Fibroblast of skin of right biceps (primary cell): ENCODE measurements at regions not wholly inside any gene's neighbourhood (a gene's known extent, or its start where the extent isn't known, plus 50 kb on each side); places are given as distances from the start of the nearest gene placed in this dataset.
A peak's percentile ranks its signal among the peaks of the same experiment; 100 is the strongest.
"Not testable (repeated sequence)": the region's sequence is repeated elsewhere in the genome, so short reads cannot be mapped to it uniquely, and the experiment has no call there.

ENCODE experiments used
- DNase-seq: peaks from one replicate; pipeline ENCODE4 v3.0.0-alpha.2; 2013

DNA sequence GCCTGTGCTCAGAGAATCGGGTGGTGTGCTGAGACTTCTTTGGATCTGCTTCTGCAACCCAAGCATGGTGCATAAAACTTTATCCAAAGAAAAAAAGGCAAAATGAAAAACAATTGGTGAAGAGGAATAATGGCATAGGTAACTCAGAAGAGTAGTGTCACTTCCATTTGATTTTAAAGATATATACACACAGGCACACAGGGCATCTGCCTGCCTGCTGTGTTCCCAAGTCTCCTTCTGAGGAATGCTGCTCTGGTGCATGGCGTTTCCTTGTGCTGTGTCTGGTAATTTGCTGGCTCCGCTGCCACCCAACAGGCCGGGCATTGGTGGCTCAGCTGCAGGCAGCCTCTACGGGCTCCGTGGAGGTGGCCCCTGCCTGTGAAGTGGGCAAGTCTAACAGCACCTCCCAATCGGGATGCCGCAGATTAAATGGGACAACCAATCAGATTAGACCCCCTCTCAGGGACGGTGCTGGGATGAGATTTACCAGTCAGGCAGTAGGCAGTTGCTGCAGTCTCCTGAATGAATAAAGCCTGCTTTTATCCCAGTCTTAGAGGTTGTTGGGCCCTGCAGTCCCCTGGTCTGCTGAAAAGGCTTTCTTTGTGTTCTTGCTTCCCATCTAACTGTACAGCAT is 253.7 kb upstream of the RASGRP1 start:
- peak; percentile 26 for DNase-seq

DNA sequence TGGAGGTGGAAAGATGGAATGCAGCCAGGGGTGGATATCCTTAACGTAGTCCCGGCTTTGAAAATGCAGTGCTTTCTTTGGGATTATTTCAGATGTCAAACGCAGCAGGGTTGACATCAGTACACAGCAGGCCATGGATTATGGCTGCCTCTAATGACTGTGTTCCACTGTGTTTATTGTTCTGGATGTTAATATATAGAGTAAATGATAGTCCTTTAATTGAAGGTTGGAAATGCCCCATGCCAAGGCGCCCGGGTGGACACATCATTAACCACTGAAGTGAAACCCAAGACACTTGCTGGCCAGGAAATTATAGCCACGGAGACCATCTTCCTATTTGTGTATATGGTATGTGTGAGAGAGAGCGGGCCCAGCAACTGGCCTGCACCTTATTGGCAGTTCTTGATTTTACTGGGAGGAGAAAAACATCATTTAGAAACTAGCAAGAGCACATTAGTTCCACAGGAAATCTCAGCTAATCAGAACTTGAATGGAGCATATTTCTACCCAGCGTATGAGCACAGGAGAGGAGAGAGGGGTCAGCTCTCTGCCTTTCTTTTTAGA is 254.9 kb upstream of the RASGRP1 start:
- DNase-seq: no peak

DNA sequence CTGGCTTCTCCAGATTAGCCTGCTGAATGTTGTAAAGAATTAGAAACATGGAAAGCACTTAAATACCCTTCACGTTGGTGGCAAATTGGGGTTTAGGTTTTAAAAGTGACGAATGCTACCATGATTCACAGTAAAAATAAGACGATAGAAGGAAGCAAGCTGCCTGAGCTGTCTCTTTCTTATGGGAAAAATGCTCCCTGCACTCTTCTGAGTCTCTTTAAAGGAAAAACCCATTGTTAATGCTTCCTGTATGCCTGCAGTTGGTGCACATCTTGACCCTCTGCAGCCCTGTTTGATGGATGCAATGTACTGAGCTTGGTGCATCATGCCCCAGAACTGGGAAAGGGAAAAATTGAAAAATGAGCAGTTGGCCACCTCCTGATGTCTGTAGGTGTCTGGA is 258.6 kb upstream of the RASGRP1 start:
- peak; percentile 27 for DNase-seq

DNA sequence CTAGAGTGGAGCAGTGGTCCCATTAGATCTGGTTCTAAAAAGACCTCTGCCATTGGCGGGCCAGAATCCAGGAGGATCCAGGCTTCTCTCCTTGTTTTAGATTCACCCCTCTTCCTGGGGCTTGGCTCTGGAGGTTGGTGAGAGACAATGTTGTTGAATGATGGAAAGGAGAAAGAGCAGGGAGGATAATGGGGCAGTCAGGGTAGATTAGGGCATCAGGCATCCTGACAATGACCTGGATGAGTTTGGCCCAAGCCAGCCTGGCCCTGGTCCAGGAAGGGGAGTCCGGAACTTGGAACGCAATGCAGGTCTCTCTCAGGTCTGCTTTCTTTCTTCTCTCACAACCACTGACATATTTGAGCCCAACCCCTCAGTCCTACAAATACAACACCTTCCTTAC is 260.1 kb upstream of the RASGRP1 start:
- no peak for DNase-seq

DNA sequence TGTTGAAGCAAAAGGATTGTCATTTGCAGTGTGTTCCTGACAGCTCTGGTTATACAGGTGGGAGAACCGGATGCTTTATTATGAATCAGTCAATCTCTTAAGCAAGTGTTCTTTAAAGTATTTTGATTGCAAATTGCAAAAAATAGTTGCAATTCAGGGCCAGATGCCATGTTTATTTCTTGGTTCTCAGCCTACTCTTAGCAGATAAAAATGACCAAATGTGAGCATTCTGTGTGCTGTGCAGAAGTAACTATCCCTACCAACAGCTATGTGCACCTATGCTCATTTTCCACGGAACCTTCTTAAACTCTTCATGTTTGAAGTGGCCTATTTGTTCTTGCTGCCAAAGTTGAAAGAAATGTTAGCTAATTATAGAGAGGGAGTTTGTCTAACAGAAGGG is 262.3 kb upstream of the RASGRP1 start:
- no peak for DNase-seq

DNA sequence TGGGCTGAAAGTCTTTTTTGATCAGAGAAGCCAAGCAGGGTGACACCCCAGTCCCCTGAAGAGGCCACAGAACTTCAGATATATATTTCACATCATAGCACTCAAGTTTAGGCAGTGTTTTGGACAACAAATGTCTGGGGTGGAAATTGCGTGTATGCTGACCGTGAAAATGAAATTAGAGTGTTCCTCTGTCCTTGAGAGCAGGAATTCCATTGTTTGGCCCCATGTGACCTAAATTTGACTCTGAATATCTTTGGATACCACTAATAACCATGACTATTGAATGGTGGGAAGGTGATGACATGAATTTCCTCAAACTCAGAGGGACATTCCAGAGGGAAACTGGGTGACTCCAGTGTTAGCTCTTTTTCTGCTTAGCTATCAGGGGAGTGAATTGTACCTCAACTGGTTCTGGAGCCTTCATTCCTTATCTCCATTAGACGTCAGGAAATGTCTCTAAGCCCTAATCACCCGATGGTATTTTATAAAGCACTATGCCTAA is 263.5 kb upstream of the RASGRP1 start:
- DNase-seq: peak; percentile 95

DNA sequence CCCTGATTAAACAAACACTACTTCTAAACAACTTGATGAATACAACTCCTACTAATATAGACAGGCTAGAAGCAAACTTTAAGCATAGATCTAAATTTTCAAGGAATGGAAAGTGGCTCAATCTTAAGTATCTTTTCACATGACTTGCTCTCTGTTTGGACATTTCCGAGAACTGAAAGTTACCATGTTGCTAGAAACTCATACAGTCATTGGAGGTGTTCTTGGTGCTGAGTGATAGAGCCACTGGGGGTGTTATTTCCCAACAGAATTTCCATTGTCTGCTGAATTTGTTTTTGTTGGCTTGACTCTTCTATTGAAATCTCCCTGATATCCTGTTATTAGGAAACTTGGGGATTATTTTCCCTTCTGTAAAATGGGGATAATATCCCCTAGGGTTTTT is 264.5 kb upstream of the RASGRP1 start:
- no peak for DNase-seq

DNA sequence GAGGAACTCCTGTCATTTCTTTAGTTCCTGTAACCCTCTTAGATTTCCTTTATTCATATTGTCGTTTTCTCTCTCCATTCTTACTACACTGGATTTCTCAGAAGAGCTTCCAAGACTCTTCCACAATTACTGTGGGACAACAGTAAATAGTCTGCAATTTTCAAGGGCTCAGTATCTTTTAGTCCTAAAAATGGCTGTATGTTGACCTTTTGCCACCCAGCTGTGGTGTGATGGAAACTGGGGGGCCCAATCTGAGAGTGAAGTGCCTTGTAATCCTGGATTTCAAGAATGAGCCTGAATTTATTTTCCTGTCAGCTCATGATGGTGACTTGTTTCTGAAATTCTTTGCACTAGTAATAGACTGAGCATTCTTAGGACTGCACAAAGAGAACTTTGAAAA is 277.6 kb upstream of the RASGRP1 start:
- DNase-seq: peak; percentile 46

DNA sequence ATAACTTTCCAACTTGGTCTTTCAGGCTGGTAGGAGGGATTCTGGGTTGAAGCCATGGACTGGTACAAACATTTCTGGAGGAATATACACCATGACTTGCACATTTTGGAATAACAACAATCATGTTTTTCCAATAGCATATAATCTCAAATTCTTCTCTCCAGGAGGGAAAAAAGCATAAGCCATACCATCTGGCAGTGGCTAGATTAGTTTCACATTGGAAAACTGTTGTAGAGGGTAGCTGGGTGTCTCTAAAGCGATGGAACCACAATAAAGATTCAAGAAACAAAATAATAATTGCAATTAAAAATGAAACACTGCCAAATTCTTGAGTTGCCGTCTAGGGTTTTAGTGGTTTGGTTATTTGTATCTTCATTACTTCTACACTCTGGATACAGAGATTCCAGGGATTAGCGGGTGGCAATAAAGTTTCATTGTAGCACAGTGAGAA is 278.5 kb upstream of the RASGRP1 start:
- DNase-seq: peak; percentile 76

DNA sequence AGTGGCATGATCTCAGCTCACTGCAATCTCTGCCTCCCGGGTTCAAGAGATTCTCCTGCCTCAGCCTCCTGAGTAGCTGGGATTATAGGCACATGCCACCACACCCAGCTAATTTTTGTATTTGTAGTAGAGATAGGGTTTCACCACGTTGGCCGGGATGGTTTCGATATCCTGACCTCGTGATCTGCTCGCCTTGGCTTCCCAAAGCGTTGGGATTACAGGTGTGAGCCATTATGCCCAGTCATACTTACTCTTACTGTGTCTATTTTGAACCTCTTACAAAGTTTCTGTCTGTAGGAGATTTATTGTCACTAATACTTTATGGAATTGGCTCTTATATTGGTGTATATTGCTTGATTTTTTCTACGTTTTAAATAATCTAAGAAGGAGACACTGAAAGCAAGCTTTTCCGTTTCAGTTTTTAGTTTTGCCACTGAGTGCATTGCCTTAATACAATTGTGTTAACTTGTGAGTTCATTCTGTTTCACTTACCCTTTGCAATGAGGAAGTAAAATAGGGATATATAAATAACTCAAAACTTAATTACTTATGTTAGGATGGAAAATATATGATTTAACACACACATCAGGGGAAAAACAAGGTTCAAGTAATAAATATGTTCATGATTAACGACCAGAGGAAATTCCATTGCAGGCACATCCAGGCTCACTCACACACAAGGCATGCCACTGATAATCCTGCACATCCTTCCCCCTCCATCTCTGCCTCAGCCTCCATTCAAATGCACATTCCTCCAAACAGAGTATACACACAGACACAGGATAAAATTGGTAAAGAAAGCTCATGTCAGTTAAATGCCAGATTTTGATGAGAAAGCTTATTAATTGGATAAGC is 279.3 kb upstream of the RASGRP1 start:
- DNase-seq: peak; percentile 98

DNA sequence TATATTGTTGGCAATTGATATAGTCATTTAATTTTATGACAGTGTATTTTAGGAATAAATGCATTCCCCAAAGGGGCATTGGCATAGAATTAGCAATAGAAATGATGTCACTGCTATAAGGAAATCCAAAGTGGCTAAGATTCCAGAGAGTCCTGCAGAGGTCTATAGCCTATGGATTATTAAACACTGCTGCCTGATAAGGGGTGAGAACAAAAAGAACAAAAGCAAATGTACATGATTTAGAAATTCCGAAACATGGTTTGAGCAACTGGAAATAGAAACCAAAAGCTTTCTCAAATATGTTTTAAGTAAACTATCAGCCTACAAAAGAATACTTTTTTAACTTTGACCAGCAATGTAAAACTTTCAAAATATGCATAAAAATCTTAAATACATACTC is 280.1 kb upstream of the RASGRP1 start:
- peak; percentile 79 for DNase-seq

DNA sequence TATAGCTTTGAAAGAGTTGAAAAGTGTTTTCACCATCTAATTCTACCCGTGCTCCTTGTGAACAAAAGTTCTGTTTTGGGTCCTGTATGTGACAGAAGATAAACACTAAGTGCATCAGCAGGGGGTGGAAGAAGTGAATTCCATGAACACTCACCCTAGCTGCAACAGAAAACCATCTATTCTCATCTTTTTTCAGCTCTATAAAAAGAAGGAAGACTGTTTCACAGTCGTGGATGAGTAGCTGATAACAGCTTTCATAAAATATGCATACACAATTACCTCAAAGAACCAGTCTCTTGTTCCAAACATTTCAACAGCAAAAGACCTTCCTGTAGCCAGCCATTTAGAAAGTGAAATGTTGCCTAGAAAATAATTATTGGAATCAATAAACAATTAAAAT is 281.7 kb upstream of the RASGRP1 start:
- DNase-seq: peak; percentile 72

DNA sequence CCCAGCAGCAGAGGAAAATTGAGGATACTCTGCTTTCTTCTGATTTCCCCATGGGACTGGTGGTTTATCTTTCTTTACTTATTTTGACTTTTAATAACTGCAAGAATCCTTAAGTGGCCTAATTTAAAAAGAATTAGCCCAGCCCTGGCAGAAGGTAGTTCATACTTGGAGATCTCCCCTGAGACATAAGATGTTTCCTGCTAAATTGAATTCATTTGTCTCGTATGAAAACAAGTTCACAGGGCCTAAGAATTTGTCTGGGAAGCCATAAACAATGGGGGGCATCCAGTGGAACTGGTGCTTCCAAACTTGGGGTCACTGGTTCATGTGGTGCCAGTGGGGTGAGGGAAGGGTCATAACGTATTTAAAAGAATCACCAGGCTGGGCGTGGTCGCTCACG is 283.1 kb upstream of the RASGRP1 start:
- no peak for DNase-seq

DNA sequence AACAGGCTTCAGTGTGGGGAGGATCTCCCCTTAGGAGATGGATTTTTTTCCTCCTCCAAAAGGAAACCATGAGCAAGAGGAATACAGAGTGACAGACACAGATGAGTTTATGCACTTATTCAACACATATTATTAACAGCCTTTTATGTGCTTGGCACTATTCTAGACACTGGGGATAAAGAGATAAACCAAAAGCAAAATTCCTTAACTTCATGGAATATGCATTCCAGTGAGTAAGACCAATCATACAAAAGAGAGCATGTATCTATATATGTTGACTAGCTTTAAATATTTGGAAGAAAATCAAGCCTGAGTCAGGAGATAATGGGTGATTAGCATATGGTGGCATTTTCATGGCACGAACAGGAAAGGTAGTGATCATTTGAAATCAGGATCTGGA is 284.4 kb upstream of the RASGRP1 start:
- peak; percentile 80 for DNase-seq

DNA sequence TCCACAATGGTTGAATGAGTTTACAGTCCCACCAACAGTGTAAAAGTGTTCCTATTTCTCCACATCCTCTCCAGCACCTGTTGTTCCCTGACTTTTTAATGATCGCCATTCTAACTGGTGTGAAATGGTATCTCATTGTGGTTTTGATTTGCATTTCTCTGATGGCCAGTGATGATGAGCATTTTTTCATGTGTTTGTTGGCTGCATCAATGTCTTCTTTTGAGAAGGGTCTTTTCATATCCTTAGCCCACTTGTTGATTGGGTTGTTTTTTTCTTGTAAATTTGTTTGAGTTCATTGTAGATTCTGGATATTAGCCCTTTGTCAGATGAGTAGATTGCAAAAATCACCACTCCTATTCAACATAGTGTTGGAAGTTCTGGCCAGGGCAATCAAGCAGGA is 287.6 kb upstream of the RASGRP1 start:
- DNase-seq: not testable (repeated sequence)

DNA sequence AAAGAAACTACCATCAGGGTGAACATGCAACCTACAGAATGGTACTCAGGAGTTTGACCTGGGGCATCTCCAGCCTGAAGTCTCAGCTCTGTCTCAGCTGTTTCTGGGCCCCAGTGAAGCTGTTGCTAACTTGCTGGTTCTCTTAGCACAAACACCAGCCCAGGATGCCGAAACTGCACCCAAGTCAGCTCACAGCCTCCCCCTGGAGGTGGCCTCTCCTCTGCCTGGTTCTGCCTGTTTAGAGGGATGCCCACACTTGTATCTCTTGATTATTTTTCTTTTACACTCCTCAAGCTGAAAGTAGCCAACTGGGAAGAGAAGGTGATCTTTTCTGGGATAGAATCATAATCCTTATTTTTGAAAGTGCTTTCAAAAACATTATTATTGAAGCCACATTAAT is 289.0 kb upstream of the RASGRP1 start:
- peak; percentile 53 for DNase-seq

DNA sequence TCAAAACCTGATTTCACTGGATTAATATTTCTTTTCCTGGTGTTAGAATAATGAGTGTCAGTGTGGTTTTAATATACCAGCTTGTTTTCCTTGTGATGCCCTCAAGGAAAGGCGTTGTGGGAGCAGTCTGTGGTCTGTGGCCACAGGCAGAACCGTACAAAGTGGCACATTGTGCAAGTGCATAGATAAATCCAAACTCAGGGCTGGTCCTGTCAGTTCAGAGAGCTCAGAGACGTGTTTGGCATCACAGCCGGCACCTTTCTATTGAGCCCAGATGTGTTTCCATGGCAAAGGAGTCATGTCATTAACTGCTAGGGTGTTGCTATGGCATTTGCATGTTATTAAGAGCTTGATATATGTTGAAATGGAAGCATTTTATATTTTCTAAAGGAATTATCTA is 289.9 kb upstream of the RASGRP1 start:
- DNase-seq: peak; percentile 52

DNA sequence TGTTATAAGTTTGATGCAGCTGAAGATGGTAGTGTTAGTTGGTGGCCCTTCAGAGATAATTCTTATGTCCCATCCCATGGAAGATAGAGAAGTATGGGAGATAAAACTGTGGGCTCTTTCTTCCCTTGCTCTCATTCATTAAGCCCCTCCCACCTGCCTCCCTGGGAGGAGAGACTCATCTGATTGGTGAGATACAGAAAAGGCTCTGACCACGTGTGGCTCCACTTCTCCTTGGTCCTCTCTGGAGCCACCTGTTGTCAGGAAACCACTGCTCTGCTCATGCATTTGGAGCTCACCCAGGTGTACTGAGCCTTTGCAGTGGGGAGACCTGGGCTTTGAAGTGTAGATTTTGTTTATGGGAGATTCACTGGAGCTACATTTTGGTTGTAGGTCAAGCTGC is 293.2 kb upstream of the RASGRP1 start:
- DNase-seq: no peak

DNA sequence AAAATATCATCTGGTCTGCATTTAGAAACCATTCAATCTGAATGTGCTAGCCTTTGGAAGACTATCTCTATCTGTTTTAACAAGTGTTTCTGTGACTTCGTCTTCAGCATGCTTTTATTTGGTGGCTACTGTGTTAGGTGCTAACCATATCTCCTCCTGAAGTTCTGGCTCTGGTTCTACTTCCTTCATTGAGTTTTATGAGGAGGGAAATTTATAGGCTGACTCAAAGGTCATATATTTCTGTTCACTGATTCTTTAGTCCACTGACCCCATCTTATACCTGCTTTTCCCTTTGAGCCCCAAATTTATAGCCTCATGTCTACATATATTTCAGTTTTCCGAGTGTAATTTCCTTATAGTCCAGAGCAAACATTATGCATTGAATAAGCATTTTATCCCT is 295.0 kb upstream of the RASGRP1 start:
- no peak for DNase-seq

DNA sequence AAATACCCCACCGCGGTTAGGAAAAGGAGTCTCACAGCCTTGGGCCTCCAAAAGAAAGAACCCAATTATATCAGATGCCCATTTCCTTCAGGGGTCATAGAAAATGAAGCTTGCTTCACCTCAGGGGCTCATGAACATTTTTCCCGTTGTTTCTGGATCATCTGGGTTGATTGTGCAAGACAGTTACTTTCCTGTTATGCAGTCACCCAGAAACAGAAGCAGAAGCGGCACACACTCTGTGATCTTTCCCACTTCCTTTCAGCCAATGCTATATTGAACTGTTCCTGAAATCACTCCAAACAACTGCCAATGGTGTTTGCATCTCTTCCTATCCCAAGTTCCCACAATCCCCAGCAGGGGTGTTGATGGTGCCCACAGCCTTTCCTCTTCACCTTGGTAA is 295.6 kb upstream of the RASGRP1 start:
- no peak for DNase-seq

DNA sequence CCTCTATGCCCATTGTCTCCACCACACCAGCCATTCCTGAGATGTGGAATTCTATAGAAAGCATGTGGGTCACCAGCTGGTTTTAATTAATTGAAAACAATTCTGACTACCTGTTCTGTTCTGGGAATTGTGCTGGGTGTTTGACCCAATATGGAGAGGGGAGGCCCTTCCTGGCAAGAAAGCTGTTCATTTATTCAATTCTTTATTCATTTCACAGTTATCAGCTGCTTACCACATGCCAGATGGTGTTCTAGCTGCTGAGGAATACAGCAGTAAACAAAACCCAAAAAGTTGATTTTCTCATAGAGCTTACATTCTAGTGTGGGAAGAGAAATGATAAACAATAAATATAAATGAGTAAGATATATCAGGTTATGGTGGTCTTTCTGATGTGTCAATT is 296.1 kb upstream of the RASGRP1 start:
- DNase-seq: no peak

DNA sequence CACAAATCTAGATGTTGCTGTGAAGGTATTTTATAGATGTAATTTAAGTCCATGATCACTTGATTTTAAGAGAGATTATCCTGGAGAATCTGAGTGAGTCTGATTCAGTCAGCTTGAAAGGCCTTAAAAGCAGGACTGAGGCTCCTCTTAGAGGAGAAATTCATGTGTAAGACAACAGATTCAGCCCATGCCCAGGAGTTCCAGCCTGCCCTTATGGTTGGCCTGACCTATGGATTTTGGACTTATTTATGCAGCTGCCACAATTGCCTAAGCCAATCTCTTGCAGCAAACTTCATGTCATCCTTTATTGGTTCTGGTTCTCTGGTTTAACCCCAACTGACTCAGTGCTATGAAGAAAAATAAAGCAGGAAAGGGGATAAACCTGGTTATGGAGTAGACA is 296.5 kb upstream of the RASGRP1 start:
- no peak for DNase-seq

DNA sequence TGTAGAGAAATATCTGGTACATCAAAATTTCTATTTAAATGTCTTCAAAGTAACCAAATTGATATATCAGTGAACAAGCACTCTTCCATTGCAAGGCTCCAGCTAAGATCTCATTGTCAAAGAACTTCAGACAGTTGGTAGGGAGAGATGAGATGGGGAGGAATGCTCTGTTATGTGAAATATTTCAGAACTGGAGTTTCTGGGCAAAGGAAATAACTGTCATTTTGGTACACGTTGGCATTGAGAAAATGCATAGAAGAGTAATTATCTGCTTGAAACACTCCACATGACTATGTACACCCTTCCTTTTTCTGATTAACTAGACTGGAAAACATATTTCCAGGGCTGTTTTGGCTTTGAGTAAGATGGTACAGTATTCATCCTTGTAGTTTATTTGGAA is 297.5 kb upstream of the RASGRP1 start:
- no peak for DNase-seq

DNA sequence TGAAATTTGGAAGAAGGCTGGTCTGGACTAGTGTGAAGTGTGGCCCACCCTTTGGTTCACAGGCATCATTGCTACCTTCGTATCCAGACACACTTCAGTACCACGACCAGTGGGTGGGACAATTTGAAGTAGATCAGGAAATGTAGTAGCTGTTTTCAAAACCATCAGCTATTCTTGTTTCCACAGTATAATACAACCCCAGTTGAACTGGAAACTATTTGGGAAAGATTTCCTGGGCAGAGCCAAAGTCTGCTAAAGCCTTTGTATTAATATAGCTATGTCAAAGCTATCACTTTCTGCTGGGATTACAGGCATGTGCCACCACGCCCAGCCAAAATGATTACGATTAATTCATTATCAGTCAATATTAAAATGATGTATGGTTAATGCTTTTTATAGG is 298.8 kb upstream of the RASGRP1 start:
- DNase-seq: no peak
